A549 (cell line): ENCODE measurements at regions not wholly inside any gene's neighbourhood (a gene's known extent, or its start where the extent isn't known, plus 50 kb on each side); places are given as distances from the start of the nearest gene placed in this dataset.
"Not testable (repeated sequence)": the region's sequence is repeated elsewhere in the genome, so short reads cannot be mapped to it uniquely, and the experiment has no call there.

ENCODE experiments used
- ATAC-seq, 2 experiments: fragments of 200-7000 bp in 1 of 2; fragments of >200 bp in 1 of 2; cut with Nextera tagmentation in 1 of 2; cut with Tn5 transposase in 1 of 2; 3 replicates each; pipeline versions ENCODE4 v1.8.0 to v1.9.1; 2018 to 2020; ENCODE audit warnings: mild to moderate bottlenecking in 1 of 2, moderate library complexity in 1 of 2
- CTCF ChIA-PET: fragments of 300-600 bp; sonication (Branson Sonifier 250); formaldehyde crosslinking; extraction: SDS; loops from one replicate; lab custom pipeline; 2021; ENCODE audit warnings: antibody characterized with exemption, inconsistent platforms; lab: Yijun Ruan, JAX
- POLR2A ChIA-PET: fragments of 350-600 bp; formaldehyde crosslinking; extraction: SDS; loops from one replicate; lab custom pipeline; 2021; ENCODE audit warnings: antibody characterized with exemption, inconsistent platforms; lab: Yijun Ruan, JAX
- DNase-seq, 2 experiments: peaks; one replicate each; pipeline versions ENCODE4 v3.0.0 to v3.0.0-alpha.2; 2011 to 2016; ENCODE audit warnings: low read depth in 1 of 2, low spot score in 1 of 2
- FAIRE-seq: peaks from 2 replicates; lab custom pipeline; 2011; peaks lifted over from hg19 to GRCh38; lab: Jason Lieb, UNC
- H3K27ac ChIP-seq, 2 experiments: fragments of >200 bp; sonication (Bioruptor Twin); formaldehyde crosslinking; 3 replicates each; pipeline ENCODE4 v1.5.1; 2016 to 2017
- H3K4me1 ChIP-seq: fragments of >200 bp; sonication (Bioruptor Twin); formaldehyde crosslinking; 3 replicates; pipeline ENCODE4 v1.6.1; 2016
- H3K4me2 ChIP-seq: fragments of >200 bp; sonication (Bioruptor Twin); formaldehyde crosslinking; 3 replicates; pipeline ENCODE4 v1.6.1; 2016
- H3K4me3 ChIP-seq: fragments of >200 bp; sonication (Bioruptor Twin); formaldehyde crosslinking; 3 replicates; pipeline ENCODE4 v1.5.1; 2016
- H3K9me3 ChIP-seq: fragments of >200 bp; sonication (Bioruptor Twin); formaldehyde crosslinking; 3 replicates; pipeline ENCODE4 v1.6.1; 2016
- ATOH8 ChIP-seq: fragments of 250-450 bp; sonication (Bioruptor Pico); IDR thresholded peaks from 2 replicates; pipeline ENCODE4 v1.5.0; 2020; ENCODE audit warnings: low read depth, mild to moderate bottlenecking, moderate library complexity
- BCL3 ChIP-seq: fragments of >200 bp; sonication (Bioruptor Twin); formaldehyde crosslinking; IDR thresholded peaks from 3 replicates; pipeline ENCODE4 v1.6.1; 2016
- BHLHE40 ChIP-seq: IDR thresholded peaks from 2 replicates; pipeline ENCODE4 v1.6.1; 2012; ENCODE audit warnings: low read depth, low read length, inconsistent platforms
- CBX8 ChIP-seq: fragments of 200-600 bp; sonication (generic); IDR thresholded peaks from 2 replicates; pipeline ENCODE4 v1.6.1; 2016
- CEBPB ChIP-seq, 2 experiments: fragments of >200 bp in 1 of 2; sonication (Bioruptor Twin) in 1 of 2; formaldehyde crosslinking in 1 of 2; IDR thresholded peaks; 2 replicates each; pipeline ENCODE4 v1.6.1; 2012 to 2016
- CHD2 ChIP-seq: fragments of 150-350 bp; IDR thresholded peaks from 2 replicates; pipeline ENCODE4 v1.6.1; 2014; ENCODE audit warnings: low read length; ENCODE audit not compliant: partially characterized antibody
- E2F6 ChIP-seq: IDR thresholded peaks from 2 replicates; pipeline ENCODE4 v1.6.1; 2012; ENCODE audit warnings: low read depth, borderline replicate concordance
- EHF ChIP-seq: fragments of 250-450 bp; sonication (Bioruptor Pico); IDR thresholded peaks from 2 replicates; pipeline ENCODE4 v1.5.0; 2020; ENCODE audit warnings: mild to moderate bottlenecking
- FOSL2 ChIP-seq, 2 experiments: fragments of 450-650 bp in 1 of 2; fragments of >200 bp in 1 of 2; sonication (Bioruptor Twin) in 1 of 2; formaldehyde crosslinking; IDR thresholded peaks; 2 replicates each; pipeline versions ENCODE4 v1.5.0 to v1.6.1; 2016 to 2020; ENCODE audit warnings: mild to moderate bottlenecking in 1 of 2, moderate library complexity in 1 of 2
- HEYL ChIP-seq: fragments of 250-450 bp; sonication (Bioruptor Pico); IDR thresholded peaks from 2 replicates; pipeline ENCODE4 v1.8.0; 2021; ENCODE audit warnings: mild to moderate bottlenecking, moderate library complexity
- HOXB5 ChIP-seq: fragments of 250-450 bp; sonication (Bioruptor Pico); IDR thresholded peaks from 2 replicates; pipeline ENCODE4 v1.5.0; 2020; ENCODE audit warnings: mild to moderate bottlenecking, moderate library complexity
- JUNB ChIP-seq: fragments of >200 bp; sonication (Bioruptor Twin); formaldehyde crosslinking; IDR thresholded peaks from 2 replicates; pipeline ENCODE4 v1.6.1; 2016
- KDM1A ChIP-seq: fragments of 200-600 bp; sonication (generic); IDR thresholded peaks from 2 replicates; pipeline ENCODE4 v1.6.1; 2016; ENCODE audit warnings: low read depth, mild to moderate bottlenecking
- MAFK ChIP-seq: fragments of 450-650 bp; IDR thresholded peaks from 2 replicates; pipeline ENCODE4 v1.6.1; 2014; ENCODE audit not compliant: partially characterized antibody
- MAZ ChIP-seq: fragments of 150-350 bp; IDR thresholded peaks from 2 replicates; pipeline ENCODE4 v1.6.1; 2014; ENCODE audit warnings: antibody characterized with exemption, low read depth, low read length, borderline replicate concordance
- MYC ChIP-seq: IDR thresholded peaks from 2 replicates; pipeline ENCODE4 v1.6.1; 2012; ENCODE audit warnings: mild to moderate bottlenecking, inconsistent platforms, low read length, improper control_type of control experiment, borderline replicate concordance
- PHF8 ChIP-seq: fragments of 200-600 bp; sonication (generic); IDR thresholded peaks from 2 replicates; pipeline ENCODE4 v1.6.1; 2016; ENCODE audit warnings: low read depth, mild to moderate bottlenecking, antibody characterized with exemption, moderate library complexity, borderline replicate concordance
- POLR2A ChIP-seq: IDR thresholded peaks from 2 replicates; pipeline ENCODE4 v1.6.1; 2012; ENCODE audit warnings: mild to moderate bottlenecking, low read length
- POLR2AphosphoS2 ChIP-seq: conservative IDR thresholded peaks from 2 replicates; pipeline ENCODE4 v1.6.1; 2012; ENCODE audit warnings: low read length, improper control_type of control experiment, inconsistent platforms
- RAD21 ChIP-seq, 2 experiments: fragments of >200 bp in 1 of 2; sonication (Bioruptor Twin) in 1 of 2; formaldehyde crosslinking in 1 of 2; IDR thresholded peaks in 1 of 2; conservative IDR thresholded peaks in 1 of 2; 2 replicates in 1 of 2; 3 replicates in 1 of 2; pipeline ENCODE4 v1.6.1; 2012 to 2018; ENCODE audit warnings: inconsistent platforms in 1 of 2
- RARB ChIP-seq: fragments of 250-450 bp; sonication (Bioruptor Pico); IDR thresholded peaks from 2 replicates; pipeline ENCODE4 v1.8.0; 2021; ENCODE audit warnings: mild to moderate bottlenecking, moderate library complexity
- RCOR1 ChIP-seq: fragments of 150-350 bp; IDR thresholded peaks from 2 replicates; pipeline ENCODE4 v1.6.1; 2014; ENCODE audit warnings: antibody characterized with exemption, low read length, low read depth
- RNF2 ChIP-seq: fragments of 200-600 bp; sonication (generic); IDR thresholded peaks from 2 replicates; pipeline ENCODE4 v1.6.1; 2016; ENCODE audit warnings: low read depth, mild to moderate bottlenecking, antibody characterized with exemption, moderate library complexity, borderline replicate concordance
- SMC3 ChIP-seq: fragments of >200 bp; sonication (Bioruptor Twin); formaldehyde crosslinking; IDR thresholded peaks from 3 replicates; pipeline ENCODE4 v1.6.1; 2018; ENCODE audit warnings: inconsistent platforms
- SREBF2 ChIP-seq: fragments of 450-650 bp; IDR thresholded peaks from 2 replicates; pipeline ENCODE4 v1.6.1; 2014; ENCODE audit warnings: mild to moderate bottlenecking, moderate library complexity
- TP53 ChIP-seq: fragments of 250-450 bp; sonication (Bioruptor Pico); IDR thresholded peaks from 2 replicates; pipeline ENCODE4 v1.5.0; 2021; ENCODE audit warnings: mild to moderate bottlenecking, moderate library complexity
- ZFP36 ChIP-seq: fragments of 450-650 bp; IDR thresholded peaks from 2 replicates; pipeline ENCODE4 v1.6.1; 2014; ENCODE audit warnings: borderline replicate concordance; ENCODE audit not compliant: partially characterized antibody
- ZNF302 ChIP-seq: fragments of 250-450 bp; sonication (Bioruptor Pico); IDR thresholded peaks from 2 replicates; pipeline ENCODE4 v1.9.0; 2021; ENCODE audit warnings: inconsistent platforms, mild to moderate bottlenecking, moderate library complexity
- ZSCAN20 ChIP-seq: fragments of 250-450 bp; sonication (Bioruptor Pico); IDR thresholded peaks from 2 replicates; pipeline ENCODE4 v1.8.0; 2022; ENCODE audit warnings: mild to moderate bottlenecking, moderate library complexity
- WGBS: methylation state at CpG from one replicate; pipeline ENCODE4 v1.1.6; 2017; ENCODE audit errors: missing lambda C conversion rate; 5-methylcytosine and 5-hydroxymethylcytosine counted together

- TF ChIP-seq KDM1A: no peak
- TF ChIP-seq CBX8: no peak
- TF ChIP-seq ZFP36: no peak
- TF ChIP-seq JUNB: no peak
- no peak for TF ChIP-seq MAFK
Measured at GRCh38 chr11:90423378-90423777, 200.5 kb upstream of the CHORDC1 start (continued).

- FAIRE-seq, H3K27ac ChIP-seq, ATAC-seq, DNase-seq, H3K4me3 ChIP-seq, H3K4me2 ChIP-seq, H3K4me1 ChIP-seq, H3K9me3 ChIP-seq, POLR2A ChIA-PET, CTCF ChIA-PET: not testable (repeated sequence)
- 47% methylated on average over 9 of the region's 9 CpGs for WGBS
Measured at GRCh38 chr11:90422787-90423186, 199.9 kb upstream of the CHORDC1 start.

- no peak overlapping the region for H3K4me2 ChIP-seq
- no peak for DNase-seq
- H3K4me3 ChIP-seq: no peak overlapping the region
- WGBS: 24% methylated on average over 2 of the region's 2 CpGs
- H3K4me1 ChIP-seq: no peaks in the 10 kb centered on the region
- TF ChIP-seq BCL3 (no peak), FOSL2 (IDR thresholded peaks at IDR 0.05) (no peak), FOSL2 (CRISPR knock-in tag; IDR thresholded peaks at IDR 0.05) (no peak), TP53 (CRISPR knock-in tag) (no peak), E2F6 (no peak), POLR2A (no peak), RCOR1 (no peak), MYC (no peak), ZSCAN20 (CRISPR knock-in tag) (no peak), ATOH8 (CRISPR knock-in tag) (no peak), SMC3 (no peak)
- ChIA-PET POLR2A (no interaction called here), CTCF (no interaction called here)
- FAIRE-seq: no peak
- ATAC-seq: no peak
- no peaks in the 10 kb centered on the region for H3K9me3 ChIP-seq
- H3K27ac ChIP-seq: no peak overlapping the region
Measured at GRCh38 chr11:90414221-90414620, 191.4 kb upstream of the CHORDC1 start.

GRCh38 chr11:90407350-90407749, 184.5 kb upstream of the CHORDC1 start:
- no peaks in the 10 kb centered on the region for H3K4me1 ChIP-seq
- TF ChIP-seq CHD2 (no peak), BHLHE40 (no peak), RARB (CRISPR knock-in tag) (no peak), JUNB (no peak), CEBPB (IDR thresholded peaks at IDR 0.05) (no peak), RNF2 (no peak), RAD21 (conservative IDR thresholded peaks at IDR 0.05 in 1 of 2, IDR thresholded peaks at IDR 0.05 in 1 of 2) (no peak), E2F6 (no peak), SREBF2 (no peak), PHF8 (no peak), MAZ (no peak), TP53 (CRISPR knock-in tag) (no peak), ZNF302 (no peak), EHF (CRISPR knock-in tag) (no peak), MYC (no peak), POLR2AphosphoS2 (no peak), CBX8 (no peak), HOXB5 (CRISPR knock-in tag) (no peak), HEYL (CRISPR knock-in tag) (no peak)
- no peak overlapping the region for H3K4me2 ChIP-seq
- DNase-seq (no peak), FAIRE-seq (no peak), ATAC-seq (no peak)
- no peaks in the 10 kb centered on the region for H3K9me3 ChIP-seq
- H3K27ac ChIP-seq: no peak overlapping the region
- POLR2A ChIA-PET: no interaction called here
- CTCF ChIA-PET: no interaction called here
- no peak overlapping the region for H3K4me3 ChIP-seq
